SK-N-SH treated with all-trans-retinoic acid at 6 μM for 48 hours (cell line): ENCODE measurements at regions not wholly inside any gene's neighbourhood (a gene's known extent, or its start where the extent isn't known, plus 50 kb on each side); places are given as distances from the start of the nearest gene placed in this dataset.
A peak's percentile ranks its signal among the peaks of the same experiment; 100 is the strongest.
"Not testable (repeated sequence)": the region's sequence is repeated elsewhere in the genome, so short reads cannot be mapped to it uniquely, and the experiment has no call there.

ENCODE experiments used
- ATAC-seq: fragments of 200-7000 bp; cut with Tn5 transposase; 3 replicates; pipeline ENCODE4 v1.9.1; 2020; ENCODE audit warnings: mild to moderate bottlenecking, moderate library complexity
- ARNTL ChIP-seq: fragments of 450-650 bp; formaldehyde crosslinking; IDR thresholded peaks from 2 replicates; pipeline ENCODE4 v1.5.0; 2020; ENCODE audit warnings: low read depth, mild to moderate bottlenecking, moderate library complexity, borderline replicate concordance
- GLIS3 ChIP-seq: fragments of 250-450 bp; sonication (Bioruptor Pico); IDR thresholded peaks from 2 replicates; pipeline ENCODE4 v1.5.0; 2020; ENCODE audit warnings: mild to moderate bottlenecking, moderate library complexity
- ISL1 ChIP-seq: fragments of 250-450 bp; sonication (Bioruptor Pico); IDR thresholded peaks from 2 replicates; pipeline ENCODE4 v2.1.2; 2022; ENCODE audit warnings: mild to moderate bottlenecking, moderate library complexity
- OSR1 ChIP-seq: fragments of 250-450 bp; sonication (Bioruptor Pico); IDR thresholded peaks from 2 replicates; pipeline ENCODE4 v1.8.0; 2022; ENCODE audit warnings: moderate library complexity, mild to moderate bottlenecking, inconsistent platforms
- PPARA ChIP-seq: fragments of 250-450 bp; sonication (Bioruptor Pico); IDR thresholded peaks from 2 replicates; pipeline ENCODE4 v1.5.0; 2020; ENCODE audit warnings: mild to moderate bottlenecking, borderline replicate concordance
- RARB ChIP-seq: fragments of 250-450 bp; sonication (Bioruptor Pico); IDR thresholded peaks from 2 replicates; pipeline ENCODE4 v1.8.0; 2021; ENCODE audit warnings: mild to moderate bottlenecking, moderate library complexity
- SNAI2 ChIP-seq: fragments of 250-450 bp; sonication (Bioruptor Pico); IDR thresholded peaks from 2 replicates; pipeline ENCODE4 v1.5.0; 2020; ENCODE audit warnings: mild to moderate bottlenecking, moderate library complexity
- TCF4 ChIP-seq: fragments of 250-450 bp; sonication (Bioruptor Pico); IDR thresholded peaks from 2 replicates; pipeline ENCODE4 v1.8.0; 2021; ENCODE audit warnings: mild to moderate bottlenecking, moderate library complexity, borderline replicate concordance
- TOX ChIP-seq: fragments of 250-450 bp; sonication (Bioruptor Pico); IDR thresholded peaks from 2 replicates; pipeline ENCODE4 v1.8.0; 2021; ENCODE audit warnings: mild to moderate bottlenecking, moderate library complexity, borderline replicate concordance
- ZC3H10 ChIP-seq: fragments of 250-450 bp; sonication (Bioruptor Pico); IDR thresholded peaks from 2 replicates; pipeline ENCODE4 v1.5.1; 2021; ENCODE audit warnings: mild to moderate bottlenecking, moderate library complexity
- ZFP3 ChIP-seq: fragments of 250-450 bp; sonication (Bioruptor Pico); IDR thresholded peaks from 2 replicates; pipeline ENCODE4 v1.5.0; 2020; ENCODE audit warnings: mild to moderate bottlenecking, moderate library complexity
- ZFP30 ChIP-seq: fragments of 450-650 bp; formaldehyde crosslinking; IDR thresholded peaks from 2 replicates; pipeline ENCODE4 v1.5.0; 2022; ENCODE audit warnings: mild to moderate bottlenecking, moderate library complexity
- ZNF565 ChIP-seq: fragments of 450-650 bp; formaldehyde crosslinking; conservative IDR thresholded peaks from 2 replicates; pipeline ENCODE4 v1.5.0; 2020; ENCODE audit warnings: low read depth, mild to moderate bottlenecking, moderate library complexity
- ZNF70 ChIP-seq: fragments of 450-650 bp; formaldehyde crosslinking; IDR thresholded peaks from 2 replicates; pipeline ENCODE4 v1.5.0; 2020; ENCODE audit warnings: mild to moderate bottlenecking, moderate library complexity
- TF ChIP-seq, protein P1 (sequence below): fragments of 250-450 bp; sonication (Bioruptor Pico); IDR thresholded peaks from 2 replicates; pipeline ENCODE4 v1.5.1; 2021; ENCODE audit warnings: mild to moderate bottlenecking, moderate library complexity
- TF ChIP-seq, protein P2 (sequence below): fragments of 250-450 bp; sonication (Bioruptor Pico); IDR thresholded peaks from 2 replicates; pipeline ENCODE4 v1.8.0; 2021; ENCODE audit warnings: low read depth, mild to moderate bottlenecking, moderate library complexity, borderline replicate concordance
- TF ChIP-seq, protein P3 (sequence below): fragments of 250-450 bp; sonication (Bioruptor Pico); IDR thresholded peaks from 2 replicates; pipeline ENCODE4 v1.8.0; 2020; ENCODE audit warnings: mild to moderate bottlenecking, moderate library complexity, borderline replicate concordance
- TF ChIP-seq, protein P4 (sequence below): fragments of 250-450 bp; sonication (Bioruptor Pico); IDR thresholded peaks from 2 replicates; pipeline ENCODE4 v1.5.0; 2020; ENCODE audit warnings: mild to moderate bottlenecking, moderate library complexity

DNA sequence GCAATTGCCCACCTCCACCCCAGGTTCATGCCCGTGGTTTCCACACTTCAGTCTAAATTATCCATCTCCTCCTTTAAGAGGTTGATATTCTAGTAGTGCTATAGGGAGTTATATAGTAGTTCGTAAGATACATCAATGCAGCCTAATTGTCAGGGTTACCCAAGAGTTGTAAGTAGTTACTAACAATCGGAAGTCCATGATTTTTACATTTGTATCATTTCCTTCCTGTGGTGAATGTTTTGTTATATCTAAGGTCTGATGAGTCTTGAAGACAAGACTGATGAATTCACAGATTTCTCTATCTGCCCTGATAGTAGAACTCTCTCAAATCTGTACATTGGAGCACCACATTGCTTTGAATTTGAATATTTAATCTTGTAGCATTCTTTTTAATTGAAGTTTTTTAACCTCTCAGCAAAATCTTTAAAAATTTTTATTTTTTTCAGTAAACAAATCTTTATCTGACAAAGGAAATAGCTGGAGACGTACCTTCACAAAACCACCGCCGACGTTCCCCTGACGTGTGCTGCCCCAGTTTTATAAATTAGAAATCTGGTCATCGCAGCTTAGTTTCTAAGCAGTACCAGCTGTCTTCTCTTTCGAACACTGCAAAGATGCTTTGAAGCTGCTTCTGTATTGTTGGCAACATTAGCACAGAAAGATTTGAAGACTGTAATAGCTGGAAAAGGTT, 264.5 kb downstream of the SOCS6 start:
- ATAC-seq = no peak; the same call in 2 of the 3 replicates
- peak; percentile 31; the same call in 1 of the 2 replicates for TF ChIP-seq TCF4 (CRISPR knock-in tag)
- no peak for TF ChIP-seq PPARA (CRISPR knock-in tag)

DNA sequence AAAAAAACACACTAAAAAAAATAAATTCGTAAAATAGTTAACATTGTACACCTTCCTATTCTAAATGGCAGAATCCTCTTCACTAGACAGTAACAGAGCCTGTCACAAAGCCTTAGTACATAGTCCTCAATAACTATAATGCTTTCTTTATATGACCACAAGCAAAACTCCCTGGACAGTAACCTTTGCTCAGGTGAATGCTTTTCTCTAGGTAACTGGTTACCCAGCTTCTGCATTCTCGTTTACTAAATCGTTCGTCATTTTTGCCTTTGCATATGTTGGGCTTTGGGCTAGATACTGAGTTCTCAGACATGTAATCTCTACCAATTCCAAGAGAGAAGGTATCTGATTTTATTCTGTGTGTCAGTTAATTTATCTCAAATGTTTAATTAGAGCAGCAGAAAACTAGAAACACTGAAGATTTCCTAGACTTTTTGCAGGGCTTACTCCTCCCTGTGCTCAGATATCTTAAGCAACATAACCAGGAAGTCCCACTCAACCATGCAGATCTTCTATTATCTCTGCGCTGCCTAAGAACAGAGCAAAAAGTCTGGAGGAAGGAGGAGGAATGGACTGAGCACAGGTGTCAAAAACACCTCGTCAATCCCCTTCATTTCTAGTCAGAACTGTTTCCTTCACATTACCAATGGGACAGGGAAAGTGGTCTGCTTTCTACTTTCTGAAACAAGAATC, 247.7 kb downstream of the SOCS6 start:
- TF ChIP-seq, protein P1, sequence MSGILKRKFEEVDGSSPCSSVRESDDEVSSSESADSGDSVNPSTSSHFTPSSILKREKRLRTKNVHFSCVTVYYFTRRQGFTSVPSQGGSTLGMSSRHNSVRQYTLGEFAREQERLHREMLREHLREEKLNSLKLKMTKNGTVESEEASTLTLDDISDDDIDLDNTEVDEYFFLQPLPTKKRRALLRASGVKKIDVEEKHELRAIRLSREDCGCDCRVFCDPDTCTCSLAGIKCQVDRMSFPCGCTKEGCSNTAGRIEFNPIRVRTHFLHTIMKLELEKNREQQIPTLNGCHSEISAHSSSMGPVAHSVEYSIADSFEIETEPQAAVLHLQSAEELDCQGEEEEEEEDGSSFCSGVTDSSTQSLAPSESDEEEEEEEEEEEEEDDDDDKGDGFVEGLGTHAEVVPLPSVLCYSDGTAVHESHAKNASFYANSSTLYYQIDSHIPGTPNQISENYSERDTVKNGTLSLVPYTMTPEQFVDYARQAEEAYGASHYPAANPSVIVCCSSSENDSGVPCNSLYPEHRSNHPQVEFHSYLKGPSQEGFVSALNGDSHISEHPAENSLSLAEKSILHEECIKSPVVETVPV (CRISPR knock-in tag) = no peak
- ATAC-seq = no peak

DNA sequence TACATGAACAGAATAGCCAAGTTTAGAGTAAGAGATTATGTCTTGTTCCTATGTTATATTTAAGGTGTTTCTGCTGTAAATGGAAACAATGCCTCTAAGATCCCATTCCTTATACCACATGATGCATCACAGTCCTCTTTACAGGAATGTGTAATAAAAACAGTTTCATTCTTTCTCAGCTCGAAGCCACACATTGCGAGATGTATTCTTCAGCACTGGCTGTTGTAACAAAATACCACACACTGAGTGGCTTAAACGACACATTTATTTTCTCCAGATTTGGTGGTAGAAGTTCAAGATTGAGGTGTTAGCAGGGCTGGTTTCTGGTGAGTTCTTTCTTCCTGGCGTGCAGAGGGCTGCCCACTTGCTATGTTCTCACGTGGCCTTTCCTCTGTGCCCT, 246.2 kb downstream of the SOCS6 start:
- ATAC-seq = no peak
- TF ChIP-seq, protein P2, sequence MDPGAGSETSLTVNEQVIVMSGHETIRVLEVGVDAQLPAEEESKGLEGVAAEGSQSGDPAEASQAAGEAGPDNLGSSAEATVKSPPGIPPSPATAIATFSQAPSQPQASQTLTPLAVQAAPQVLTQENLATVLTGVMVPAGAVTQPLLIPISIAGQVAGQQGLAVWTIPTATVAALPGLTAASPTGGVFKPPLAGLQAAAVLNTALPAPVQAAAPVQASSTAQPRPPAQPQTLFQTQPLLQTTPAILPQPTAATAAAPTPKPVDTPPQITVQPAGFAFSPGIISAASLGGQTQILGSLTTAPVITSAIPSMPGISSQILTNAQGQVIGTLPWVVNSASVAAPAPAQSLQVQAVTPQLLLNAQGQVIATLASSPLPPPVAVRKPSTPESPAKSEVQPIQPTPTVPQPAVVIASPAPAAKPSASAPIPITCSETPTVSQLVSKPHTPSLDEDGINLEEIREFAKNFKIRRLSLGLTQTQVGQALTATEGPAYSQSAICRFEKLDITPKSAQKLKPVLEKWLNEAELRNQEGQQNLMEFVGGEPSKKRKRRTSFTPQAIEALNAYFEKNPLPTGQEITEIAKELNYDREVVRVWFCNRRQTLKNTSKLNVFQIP (CRISPR knock-in tag) = no peak
- no peak for TF ChIP-seq ARNTL
- TF ChIP-seq ISL1 = no peak
- no peak for TF ChIP-seq ZNF565
- no peak for TF ChIP-seq TCF4 (CRISPR knock-in tag)
- no peak for TF ChIP-seq SNAI2 (CRISPR knock-in tag)
- no peak for TF ChIP-seq OSR1 (CRISPR knock-in tag)
- TF ChIP-seq, protein P3, sequence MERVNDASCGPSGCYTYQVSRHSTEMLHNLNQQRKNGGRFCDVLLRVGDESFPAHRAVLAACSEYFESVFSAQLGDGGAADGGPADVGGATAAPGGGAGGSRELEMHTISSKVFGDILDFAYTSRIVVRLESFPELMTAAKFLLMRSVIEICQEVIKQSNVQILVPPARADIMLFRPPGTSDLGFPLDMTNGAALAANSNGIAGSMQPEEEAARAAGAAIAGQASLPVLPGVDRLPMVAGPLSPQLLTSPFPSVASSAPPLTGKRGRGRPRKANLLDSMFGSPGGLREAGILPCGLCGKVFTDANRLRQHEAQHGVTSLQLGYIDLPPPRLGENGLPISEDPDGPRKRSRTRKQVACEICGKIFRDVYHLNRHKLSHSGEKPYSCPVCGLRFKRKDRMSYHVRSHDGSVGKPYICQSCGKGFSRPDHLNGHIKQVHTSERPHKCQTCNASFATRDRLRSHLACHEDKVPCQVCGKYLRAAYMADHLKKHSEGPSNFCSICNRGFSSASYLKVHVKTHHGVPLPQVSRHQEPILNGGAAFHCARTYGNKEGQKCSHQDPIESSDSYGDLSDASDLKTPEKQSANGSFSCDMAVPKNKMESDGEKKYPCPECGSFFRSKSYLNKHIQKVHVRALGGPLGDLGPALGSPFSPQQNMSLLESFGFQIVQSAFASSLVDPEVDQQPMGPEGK (CRISPR knock-in tag) = no peak
- no peak for TF ChIP-seq ZC3H10 (CRISPR knock-in tag)
- TF ChIP-seq, protein P4, sequence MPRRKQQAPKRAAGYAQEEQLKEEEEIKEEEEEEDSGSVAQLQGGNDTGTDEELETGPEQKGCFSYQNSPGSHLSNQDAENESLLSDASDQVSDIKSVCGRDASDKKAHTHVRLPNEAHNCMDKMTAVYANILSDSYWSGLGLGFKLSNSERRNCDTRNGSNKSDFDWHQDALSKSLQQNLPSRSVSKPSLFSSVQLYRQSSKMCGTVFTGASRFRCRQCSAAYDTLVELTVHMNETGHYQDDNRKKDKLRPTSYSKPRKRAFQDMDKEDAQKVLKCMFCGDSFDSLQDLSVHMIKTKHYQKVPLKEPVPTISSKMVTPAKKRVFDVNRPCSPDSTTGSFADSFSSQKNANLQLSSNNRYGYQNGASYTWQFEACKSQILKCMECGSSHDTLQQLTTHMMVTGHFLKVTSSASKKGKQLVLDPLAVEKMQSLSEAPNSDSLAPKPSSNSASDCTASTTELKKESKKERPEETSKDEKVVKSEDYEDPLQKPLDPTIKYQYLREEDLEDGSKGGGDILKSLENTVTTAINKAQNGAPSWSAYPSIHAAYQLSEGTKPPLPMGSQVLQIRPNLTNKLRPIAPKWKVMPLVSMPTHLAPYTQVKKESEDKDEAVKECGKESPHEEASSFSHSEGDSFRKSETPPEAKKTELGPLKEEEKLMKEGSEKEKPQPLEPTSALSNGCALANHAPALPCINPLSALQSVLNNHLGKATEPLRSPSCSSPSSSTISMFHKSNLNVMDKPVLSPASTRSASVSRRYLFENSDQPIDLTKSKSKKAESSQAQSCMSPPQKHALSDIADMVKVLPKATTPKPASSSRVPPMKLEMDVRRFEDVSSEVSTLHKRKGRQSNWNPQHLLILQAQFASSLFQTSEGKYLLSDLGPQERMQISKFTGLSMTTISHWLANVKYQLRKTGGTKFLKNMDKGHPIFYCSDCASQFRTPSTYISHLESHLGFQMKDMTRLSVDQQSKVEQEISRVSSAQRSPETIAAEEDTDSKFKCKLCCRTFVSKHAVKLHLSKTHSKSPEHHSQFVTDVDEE (CRISPR knock-in tag) = no peak
- no peak for TF ChIP-seq RARB (CRISPR knock-in tag)
- no peak for TF ChIP-seq TOX (CRISPR knock-in tag)
- TF ChIP-seq ZFP3 (CRISPR knock-in tag) = no peak
- TF ChIP-seq ZNF70 (CRISPR knock-in tag) = no peak
- TF ChIP-seq, protein P1 (CRISPR knock-in tag) = no peak
- no peak for TF ChIP-seq GLIS3 (CRISPR knock-in tag)
- TF ChIP-seq ZFP30 = no peak

DNA sequence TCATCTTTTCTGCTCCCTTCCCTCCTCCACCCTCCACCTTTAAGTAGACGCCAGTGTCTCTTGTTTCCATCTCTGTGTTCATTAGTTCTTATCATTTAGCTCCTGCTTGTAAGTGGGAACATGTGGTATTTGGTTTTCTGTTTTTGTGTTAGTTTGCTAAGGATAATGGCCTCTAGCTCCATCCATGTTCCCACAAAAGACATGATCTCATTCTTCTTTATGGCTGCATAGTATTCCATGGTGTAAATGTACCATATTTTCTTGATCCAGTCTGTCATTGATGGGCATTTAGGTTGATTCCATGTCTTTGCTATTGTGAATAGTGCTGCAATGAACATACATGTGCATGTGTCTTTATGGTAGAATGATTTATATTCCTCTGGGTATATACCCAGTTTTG, 236.5 kb downstream of the SOCS6 start:
- not testable (repeated sequence) for ATAC-seq
